HG02884 (cell line): ENCODE measurements at regions not wholly inside any gene's neighbourhood (a gene's known extent, or its start where the extent isn't known, plus 50 kb on each side); places are given as distances from the start of the nearest gene placed in this dataset.

ENCODE experiments used
- ATAC-seq: cut with Tn5 transposase; IDR thresholded peaks from one replicate; pipeline ENCODE4 v1.9.1; 2021; ENCODE audit warnings: mild to moderate bottlenecking, moderate library complexity; ENCODE audit not compliant: unreplicated experiment

GRCh38 chrX:79300856-79301255, 66.3 kb downstream of the ITM2A start:
- no peak for ATAC-seq

- no peak for ATAC-seq
These were observed 76.5 kb downstream of the ITM2A start for GRCh38 chrX:79290596-79290995.

- no peak for ATAC-seq
These were observed 78.4 kb downstream of the ITM2A start for GRCh38 chrX:79288733-79289132.

- ATAC-seq, result no peak
These were observed 79.4 kb downstream of the ITM2A start for GRCh38 chrX:79287724-79288123.

- no peak for ATAC-seq
These were observed 85.4 kb downstream of the ITM2A start for GRCh38 chrX:79281775-79282174.

GRCh38 chrX:79270401-79270800, 96.7 kb downstream of the ITM2A start:
- ATAC-seq, result peak; percentile 97

GRCh38 chrX:79268788-79269187, 98.3 kb downstream of the ITM2A start:
- no peak for ATAC-seq

- ATAC-seq, result no peak
These were observed 100.4 kb downstream of the ITM2A start for GRCh38 chrX:79266702-79267101.

- ATAC-seq, result no peak
These were observed 103.6 kb downstream of the ITM2A start for GRCh38 chrX:79263550-79263949.

GRCh38 chrX:79259073-79259689, 108.0 kb downstream of the ITM2A start:
- ATAC-seq, result peak; percentile 88

GRCh38 chrX:79243691-79244090, 99.2 kb downstream of the GPR174 start:
- ATAC-seq, result no peak

- ATAC-seq, result no peak
These were observed 91.4 kb downstream of the GPR174 start for GRCh38 chrX:79235899-79236298.

- ATAC-seq, result no peak
These were observed 87.2 kb downstream of the GPR174 start for GRCh38 chrX:79231662-79232061.
